Neural progenitor cell (in vitro differentiated cells): ENCODE measurements at regions not wholly inside any gene's neighbourhood (a gene's known extent, or its start where the extent isn't known, plus 50 kb on each side); places are given as distances from the start of the nearest gene placed in this dataset.

Source experiments
- EZH2 ChIP-seq: fragments of 200-600 bp; sonication (generic); IDR thresholded peaks from 2 replicates; pipeline ENCODE4 v1.6.1; 2017; ENCODE audit warnings: antibody characterized with exemption, mild to moderate bottlenecking, moderate library complexity
- TF ChIP-seq, protein P1 (sequence below): fragments of 200-600 bp; sonication (generic); IDR thresholded peaks from 2 replicates; pipeline ENCODE4 v1.5.1; 2017; ENCODE audit warnings: antibody characterized with exemption, mild to moderate bottlenecking

DNA sequence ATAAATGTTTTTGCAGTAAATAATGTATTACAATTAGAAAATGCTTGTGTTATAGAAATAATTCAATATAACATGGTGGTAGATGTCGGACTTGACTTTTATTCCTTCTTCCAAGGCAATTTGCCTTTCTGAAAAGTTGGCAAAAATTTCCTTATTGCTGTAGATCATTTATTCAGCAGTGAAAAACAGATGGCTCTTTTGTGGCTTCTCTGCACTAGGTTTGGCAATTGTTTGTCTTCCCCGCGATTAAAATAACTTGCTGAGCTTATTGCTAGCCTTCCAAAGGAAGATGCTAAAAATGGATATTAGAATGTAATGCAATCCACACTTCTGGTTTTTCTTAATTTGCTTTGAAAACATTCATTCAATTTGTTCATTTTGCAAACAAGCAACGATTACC lies 1977.9 kb upstream of the ADGRL3 start:
- TF ChIP-seq, protein P1, sequence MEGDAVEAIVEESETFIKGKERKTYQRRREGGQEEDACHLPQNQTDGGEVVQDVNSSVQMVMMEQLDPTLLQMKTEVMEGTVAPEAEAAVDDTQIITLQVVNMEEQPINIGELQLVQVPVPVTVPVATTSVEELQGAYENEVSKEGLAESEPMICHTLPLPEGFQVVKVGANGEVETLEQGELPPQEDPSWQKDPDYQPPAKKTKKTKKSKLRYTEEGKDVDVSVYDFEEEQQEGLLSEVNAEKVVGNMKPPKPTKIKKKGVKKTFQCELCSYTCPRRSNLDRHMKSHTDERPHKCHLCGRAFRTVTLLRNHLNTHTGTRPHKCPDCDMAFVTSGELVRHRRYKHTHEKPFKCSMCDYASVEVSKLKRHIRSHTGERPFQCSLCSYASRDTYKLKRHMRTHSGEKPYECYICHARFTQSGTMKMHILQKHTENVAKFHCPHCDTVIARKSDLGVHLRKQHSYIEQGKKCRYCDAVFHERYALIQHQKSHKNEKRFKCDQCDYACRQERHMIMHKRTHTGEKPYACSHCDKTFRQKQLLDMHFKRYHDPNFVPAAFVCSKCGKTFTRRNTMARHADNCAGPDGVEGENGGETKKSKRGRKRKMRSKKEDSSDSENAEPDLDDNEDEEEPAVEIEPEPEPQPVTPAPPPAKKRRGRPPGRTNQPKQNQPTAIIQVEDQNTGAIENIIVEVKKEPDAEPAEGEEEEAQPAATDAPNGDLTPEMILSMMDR: no peak
- no peak for TF ChIP-seq EZH2
